ENCODE measurements at regions not wholly inside any gene's neighbourhood (a gene's known extent, or its start where the extent isn't known, plus 50 kb on each side); places are given as distances from the start of the nearest gene placed in this dataset.

DNA sequence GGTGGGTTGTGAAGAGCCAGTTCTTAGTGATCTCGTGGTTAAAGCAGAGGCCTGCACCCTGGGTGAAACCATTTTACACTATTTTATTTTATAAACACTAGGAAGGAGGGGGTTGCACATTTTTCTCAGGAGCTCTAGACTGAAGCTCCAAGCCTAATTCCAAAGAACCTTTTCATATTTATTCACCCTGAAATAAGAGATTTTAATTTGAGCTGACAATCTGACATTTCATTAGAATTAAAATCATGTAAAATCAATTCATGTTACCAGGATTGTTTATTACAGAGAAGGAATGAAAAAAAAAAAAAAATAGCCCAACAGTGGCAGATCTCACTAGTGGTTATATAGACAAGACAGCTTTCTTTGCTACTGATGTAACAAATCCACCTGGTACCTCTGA, 222.5 kb upstream of the SOX4 start:
- Mint-ChIP-seq H3K4me3 (no peak overlapping the region), H3K36me3 (ENCODE audit: low read depth) (no peaks in the 10 kb centered on the region), H3K27me3 (no peaks in the 10 kb centered on the region), H3K9me3 (no peaks in the 10 kb centered on the region), H3K4me1 (peaks cover 8% of the 10 kb centered on the region), H3K27ac (no peak overlapping the region)
- TF ChIP-seq, protein P1, sequence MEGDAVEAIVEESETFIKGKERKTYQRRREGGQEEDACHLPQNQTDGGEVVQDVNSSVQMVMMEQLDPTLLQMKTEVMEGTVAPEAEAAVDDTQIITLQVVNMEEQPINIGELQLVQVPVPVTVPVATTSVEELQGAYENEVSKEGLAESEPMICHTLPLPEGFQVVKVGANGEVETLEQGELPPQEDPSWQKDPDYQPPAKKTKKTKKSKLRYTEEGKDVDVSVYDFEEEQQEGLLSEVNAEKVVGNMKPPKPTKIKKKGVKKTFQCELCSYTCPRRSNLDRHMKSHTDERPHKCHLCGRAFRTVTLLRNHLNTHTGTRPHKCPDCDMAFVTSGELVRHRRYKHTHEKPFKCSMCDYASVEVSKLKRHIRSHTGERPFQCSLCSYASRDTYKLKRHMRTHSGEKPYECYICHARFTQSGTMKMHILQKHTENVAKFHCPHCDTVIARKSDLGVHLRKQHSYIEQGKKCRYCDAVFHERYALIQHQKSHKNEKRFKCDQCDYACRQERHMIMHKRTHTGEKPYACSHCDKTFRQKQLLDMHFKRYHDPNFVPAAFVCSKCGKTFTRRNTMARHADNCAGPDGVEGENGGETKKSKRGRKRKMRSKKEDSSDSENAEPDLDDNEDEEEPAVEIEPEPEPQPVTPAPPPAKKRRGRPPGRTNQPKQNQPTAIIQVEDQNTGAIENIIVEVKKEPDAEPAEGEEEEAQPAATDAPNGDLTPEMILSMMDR (IDR thresholded peaks at IDR 0.05), result no peak
- CTCF ChIA-PET, result no interaction called here
- intact Hi-C loops (cut with micrococcal nuclease), result no loop called here
- no peak for DNase-seq
- ATAC-seq (ENCODE audit: low read depth), result no peak
- POLR2A ChIA-PET, result no interaction called here

DNA sequence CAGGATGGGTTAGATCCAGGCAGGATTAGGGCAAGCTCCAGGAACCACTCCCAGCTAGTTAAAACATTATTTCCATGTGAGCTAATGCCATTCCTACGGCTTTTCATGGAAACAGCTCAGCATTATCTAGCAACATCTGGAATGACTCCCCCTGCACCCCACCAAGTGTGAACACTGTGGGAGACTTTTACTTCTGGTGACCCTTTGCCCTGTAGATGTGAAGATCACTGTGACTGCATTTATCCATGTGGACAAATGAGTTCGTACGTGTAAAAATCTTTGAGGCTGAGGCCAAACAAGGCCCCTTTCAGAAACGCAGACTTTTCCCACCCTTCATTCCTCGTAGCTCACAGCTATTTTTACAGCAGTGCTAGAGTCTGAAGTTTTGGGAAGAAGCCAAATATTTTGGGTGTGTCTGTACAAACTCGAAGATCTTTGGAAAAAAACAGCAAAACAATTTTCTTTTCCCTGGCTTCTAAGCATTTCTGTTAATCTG, 221.8 kb upstream of the SOX4 start:
- intact Hi-C loops (cut with micrococcal nuclease), result no loop called here
- no peak for DNase-seq
- H3K36me3 Mint-ChIP-seq (ENCODE audit: low read depth), result no peaks in the 10 kb centered on the region
- ChIA-PET POLR2A (no interaction called here), CTCF (no interaction called here)
- H3K4me3 Mint-ChIP-seq, result no peak overlapping the region
- TF ChIP-seq, protein P1 (IDR thresholded peaks at IDR 0.05), result no peak
- H3K9me3 Mint-ChIP-seq, result no peaks in the 10 kb centered on the region
- no peak for ATAC-seq (ENCODE audit: low read depth)
- H3K27ac Mint-ChIP-seq, result no peak overlapping the region
- H3K27me3 Mint-ChIP-seq, result no peaks in the 10 kb centered on the region
- H3K4me1 Mint-ChIP-seq, result peaks cover 8% of the 10 kb centered on the region

DNA sequence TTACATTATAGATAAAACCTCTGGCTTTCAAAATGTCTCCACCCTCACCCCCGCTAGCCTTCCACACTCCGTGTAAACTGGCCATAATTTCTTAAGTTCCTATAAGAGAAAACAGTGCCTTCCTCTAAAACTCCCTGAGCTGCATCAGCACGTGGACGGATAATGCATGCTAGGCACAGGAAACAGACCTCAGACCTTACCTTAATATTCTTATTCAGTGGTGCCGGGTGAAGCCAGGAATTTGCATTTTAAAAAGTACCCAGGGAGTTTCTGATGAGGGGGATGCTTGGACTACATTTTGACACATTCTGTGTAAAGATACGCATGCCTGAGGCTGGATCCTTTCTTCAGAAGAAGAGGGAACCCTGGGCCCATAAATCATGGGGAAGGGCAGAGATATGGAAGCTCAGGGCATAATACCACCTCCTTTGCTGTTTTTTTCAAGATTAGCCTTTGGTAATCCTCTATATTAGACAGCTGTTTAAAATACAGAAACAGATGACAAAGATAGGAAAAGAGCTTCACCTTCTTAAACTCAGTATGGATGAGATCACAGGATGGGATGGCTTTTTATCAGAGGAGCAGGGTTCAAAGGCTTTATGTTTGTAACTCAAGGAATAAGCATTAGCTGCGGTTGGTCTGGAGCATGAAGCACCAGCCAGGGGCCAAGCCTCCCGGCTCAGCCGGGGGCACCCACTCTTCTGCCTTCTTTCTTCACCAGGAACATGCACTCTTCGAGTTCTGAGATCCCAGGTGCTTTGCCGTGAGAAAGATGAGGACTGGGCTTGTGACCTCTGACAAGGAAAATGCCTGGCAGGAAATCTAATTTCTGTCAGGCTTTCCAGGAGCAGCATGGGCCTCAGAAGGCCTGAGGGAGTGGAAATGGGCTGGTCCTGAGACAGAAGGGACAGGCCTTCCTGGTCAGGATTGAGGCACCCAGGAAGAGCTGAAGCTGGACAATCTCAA, 218.1 kb upstream of the SOX4 start:
- Mint-ChIP-seq H3K9me3 (no peaks in the 10 kb centered on the region), H3K4me3 (no peak overlapping the region), H3K4me1 (peaks cover 8% of the 10 kb centered on the region), H3K27me3 (no peaks in the 10 kb centered on the region), H3K27ac (no peak overlapping the region), H3K36me3 (ENCODE audit: low read depth) (no peaks in the 10 kb centered on the region)
- ATAC-seq (ENCODE audit: low read depth), result no peak
- ChIA-PET POLR2A (no interaction called here), CTCF (no interaction called here)
- TF ChIP-seq, protein P1 (IDR thresholded peaks at IDR 0.05), result no peak
- intact Hi-C loops (cut with micrococcal nuclease), result no loop called here
- DNase-seq, result no peak

DNA sequence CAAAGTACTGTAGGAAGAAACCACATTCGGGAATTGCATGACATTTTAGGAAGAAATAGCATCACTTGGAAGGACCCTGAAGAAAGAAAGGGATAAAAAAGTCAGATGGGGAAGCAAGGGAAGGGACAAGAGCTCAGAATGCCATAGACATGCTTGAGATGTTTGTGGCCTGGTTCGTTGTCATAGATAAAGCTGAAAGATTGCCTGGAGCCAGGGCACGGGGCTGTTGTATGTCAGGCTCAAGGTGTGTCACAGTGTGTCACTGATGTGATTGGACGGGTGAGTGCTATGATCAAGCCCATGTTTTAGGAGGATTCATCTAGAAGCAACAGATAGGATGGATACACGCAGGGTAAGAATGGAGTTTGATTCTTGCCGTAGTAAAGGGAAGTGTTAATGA, 216.2 kb upstream of the SOX4 start:
- POLR2A ChIA-PET, result no interaction called here
- CTCF ChIA-PET, result no interaction called here

DNA sequence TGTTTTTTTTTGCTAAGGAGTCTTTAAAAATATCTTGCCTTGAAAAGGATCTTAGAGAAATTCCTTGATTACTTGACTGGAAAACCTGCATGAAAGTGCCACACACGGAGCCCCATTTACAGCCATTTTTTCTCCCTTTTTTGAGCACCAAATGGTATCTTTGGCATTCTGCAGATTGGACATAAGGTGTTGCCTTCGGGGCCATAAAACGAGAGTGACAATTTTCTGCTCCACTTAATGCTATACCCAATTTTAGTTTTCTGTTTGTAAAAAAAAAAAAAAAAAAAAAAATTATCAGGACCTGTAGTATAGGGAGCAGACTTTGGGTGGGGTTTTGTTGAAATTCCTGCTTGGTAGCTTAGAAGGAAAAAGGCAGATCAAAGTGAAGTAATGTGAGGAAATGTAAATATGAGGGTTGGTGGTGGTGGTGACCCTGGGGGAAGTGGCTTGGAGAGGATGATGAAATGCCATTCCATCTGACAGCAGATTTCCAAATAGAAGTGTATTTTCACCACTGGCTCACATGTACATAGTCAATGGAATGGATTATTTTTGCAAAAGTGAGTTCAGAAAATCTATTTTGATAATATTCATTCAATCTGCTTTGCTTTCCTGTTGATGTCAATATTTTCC, 212.1 kb upstream of the SOX4 start:
- intact Hi-C loops (cut with micrococcal nuclease), result no loop called here
- TF ChIP-seq, protein P1 (IDR thresholded peaks at IDR 0.05), result no peak
- Mint-ChIP-seq H3K9me3 (peaks cover 4% of the 10 kb centered on the region), H3K4me3 (no peak overlapping the region), H3K27me3 (no peaks in the 10 kb centered on the region), H3K4me1 (no peaks in the 10 kb centered on the region), H3K36me3 (ENCODE audit: low read depth) (no peaks in the 10 kb centered on the region), H3K27ac (no peak overlapping the region)
- ChIA-PET CTCF (no interaction called here), POLR2A (no interaction called here)
- DNase-seq, result no peak
- no peak for ATAC-seq (ENCODE audit: low read depth)

More for the DNA sequence above, 216.2 kb upstream of the SOX4 start:
- TF ChIP-seq, protein P1 (IDR thresholded peaks at IDR 0.05), result no peak
- Mint-ChIP-seq H3K4me3 (no peak overlapping the region), H3K27ac (no peak overlapping the region), H3K9me3 (no peaks in the 10 kb centered on the region), H3K27me3 (no peaks in the 10 kb centered on the region), H3K4me1 (peaks cover 8% of the 10 kb centered on the region), H3K36me3 (ENCODE audit: low read depth) (no peaks in the 10 kb centered on the region)
- intact Hi-C loops (cut with micrococcal nuclease), result no loop called here
- DNase-seq (no peak), ATAC-seq (ENCODE audit: low read depth) (no peak)
